GM21381 (cell line): ENCODE measurements at regions not wholly inside any gene's neighbourhood (a gene's known extent, or its start where the extent isn't known, plus 50 kb on each side); places are given as distances from the start of the nearest gene placed in this dataset.

Experiments
- ATAC-seq: cut with Tn5 transposase; IDR thresholded peaks from one replicate; pipeline ENCODE4 v1.9.1; 2021; ENCODE audit warnings: mild to moderate bottlenecking, moderate library complexity; ENCODE audit not compliant: unreplicated experiment

GRCh38 chr3:144200004-144200403 is 228.4 kb downstream of the DIPK2A start:
- ATAC-seq: no peak

GRCh38 chr3:144200466-144200865 is 228.8 kb downstream of the DIPK2A start:
- no peak for ATAC-seq

DNA sequence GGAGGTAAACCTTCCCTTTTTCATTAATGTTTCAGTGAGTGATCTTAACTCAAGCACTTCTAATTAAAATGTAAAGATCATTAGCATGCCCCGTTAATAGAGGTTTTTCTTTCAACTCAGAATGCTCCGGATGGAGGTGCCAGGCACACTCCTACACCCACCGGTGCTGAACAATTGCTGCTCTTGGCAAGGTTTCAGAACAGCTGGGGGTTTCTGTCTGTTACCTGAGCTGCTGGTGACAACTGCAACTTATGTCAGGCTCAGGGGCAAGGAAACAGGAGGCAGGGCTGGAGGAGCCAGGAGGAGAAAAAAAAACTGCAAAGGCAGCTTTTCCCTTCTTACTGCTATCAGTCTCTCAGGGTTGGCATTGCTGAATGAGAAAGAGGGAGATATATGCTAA is 250.1 kb downstream of the DIPK2A start:
- ATAC-seq: no peak

DNA sequence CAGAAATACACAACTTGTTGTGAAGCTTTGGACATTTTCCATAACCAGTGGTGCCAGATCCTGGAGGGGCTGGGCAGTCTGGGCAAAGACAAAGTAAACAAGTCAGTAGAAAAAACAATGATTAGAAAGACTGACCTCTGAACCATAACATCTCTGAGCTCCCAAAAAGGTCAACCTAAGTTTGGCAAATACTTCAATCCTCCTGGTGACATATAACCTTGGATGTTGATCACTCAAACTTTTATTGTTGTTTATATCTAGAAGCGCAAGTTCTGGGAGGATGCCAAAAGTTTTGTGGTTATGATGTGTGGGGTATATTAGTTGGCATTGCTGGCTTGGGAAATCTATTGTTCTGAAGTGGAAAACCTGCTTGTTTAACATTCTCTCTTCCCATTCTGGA is 257.7 kb downstream of the DIPK2A start:
- ATAC-seq: no peak

DNA sequence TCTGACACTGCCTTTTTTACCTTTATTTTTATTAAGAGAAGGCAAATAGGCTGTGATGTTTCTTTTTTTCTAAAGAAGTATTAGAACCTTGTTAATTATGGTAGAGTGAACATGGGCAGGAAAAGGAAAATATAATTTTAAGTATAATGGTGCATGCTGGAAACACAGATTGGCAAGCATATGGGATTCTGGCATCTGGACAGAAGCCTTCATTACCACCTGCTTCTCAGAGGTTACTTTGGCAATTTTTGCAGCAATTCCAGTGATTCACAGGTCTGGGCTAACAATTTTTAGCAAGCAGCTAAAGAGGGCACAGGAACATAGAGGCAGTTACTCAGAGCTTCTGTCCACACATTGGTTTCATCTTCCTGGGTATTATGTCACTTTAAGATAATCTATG is 258.3 kb downstream of the DIPK2A start:
- no peak for ATAC-seq

GRCh38 chr3:144235489-144235888 is 263.9 kb downstream of the DIPK2A start:
- ATAC-seq: no peak

GRCh38 chr3:144237351-144237750 is 265.7 kb downstream of the DIPK2A start:
- no peak for ATAC-seq

GRCh38 chr3:144241404-144241803 is 269.8 kb downstream of the DIPK2A start:
- no peak for ATAC-seq

DNA sequence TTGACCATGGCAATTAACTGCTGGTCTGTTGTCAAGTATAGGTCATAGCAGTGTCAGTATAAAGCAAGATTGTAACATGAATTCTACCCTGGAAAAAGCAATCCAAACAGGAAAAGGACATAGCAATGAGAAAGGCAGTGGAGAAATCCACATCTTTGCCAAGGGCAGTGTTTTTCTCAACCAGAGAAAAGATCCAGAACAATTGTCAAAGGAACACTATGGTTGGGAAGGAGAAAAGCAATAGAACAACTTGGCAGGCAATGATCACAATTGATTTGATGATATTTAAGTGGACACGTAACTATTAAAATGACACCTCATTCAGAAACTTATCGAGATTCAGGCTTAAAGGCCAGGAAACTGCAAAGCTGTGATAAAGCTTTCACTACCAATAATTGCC is 271.1 kb downstream of the DIPK2A start:
- ATAC-seq: no peak

GRCh38 chr3:144244662-144245061 is 273.0 kb downstream of the DIPK2A start:
- ATAC-seq: no peak

GRCh38 chr3:144252896-144253295 is 281.3 kb downstream of the DIPK2A start:
- ATAC-seq: no peak

DNA sequence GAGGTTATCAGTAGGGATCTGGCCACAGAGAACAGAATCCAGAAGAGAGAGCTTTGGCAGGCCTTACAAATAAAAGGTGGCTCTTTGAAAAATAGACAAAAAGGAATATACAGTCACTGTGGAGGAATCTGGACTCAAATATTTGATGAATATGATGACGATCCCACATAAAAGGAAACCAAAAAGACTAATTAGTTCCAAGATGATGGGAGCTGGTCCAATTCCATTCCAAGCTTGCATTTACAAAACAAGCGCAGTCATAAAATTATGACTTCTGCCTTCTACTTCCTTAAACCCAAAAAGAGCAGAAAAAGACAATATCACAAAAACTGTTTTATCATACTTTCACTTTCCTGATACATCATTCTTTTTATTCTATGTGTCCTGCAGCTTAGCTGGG is 285.8 kb downstream of the DIPK2A start:
- ATAC-seq: no peak

GRCh38 chr3:144259267-144259666 is 287.6 kb downstream of the DIPK2A start:
- ATAC-seq: no peak

- no peak for ATAC-seq
These were observed 292.1 kb downstream of the DIPK2A start for GRCh38 chr3:144263706-144264105.

- no peak for ATAC-seq
These were observed 292.7 kb downstream of the DIPK2A start for GRCh38 chr3:144264350-144264749.

- no peak for ATAC-seq
These were observed 293.2 kb downstream of the DIPK2A start for GRCh38 chr3:144264794-144265193.

DNA sequence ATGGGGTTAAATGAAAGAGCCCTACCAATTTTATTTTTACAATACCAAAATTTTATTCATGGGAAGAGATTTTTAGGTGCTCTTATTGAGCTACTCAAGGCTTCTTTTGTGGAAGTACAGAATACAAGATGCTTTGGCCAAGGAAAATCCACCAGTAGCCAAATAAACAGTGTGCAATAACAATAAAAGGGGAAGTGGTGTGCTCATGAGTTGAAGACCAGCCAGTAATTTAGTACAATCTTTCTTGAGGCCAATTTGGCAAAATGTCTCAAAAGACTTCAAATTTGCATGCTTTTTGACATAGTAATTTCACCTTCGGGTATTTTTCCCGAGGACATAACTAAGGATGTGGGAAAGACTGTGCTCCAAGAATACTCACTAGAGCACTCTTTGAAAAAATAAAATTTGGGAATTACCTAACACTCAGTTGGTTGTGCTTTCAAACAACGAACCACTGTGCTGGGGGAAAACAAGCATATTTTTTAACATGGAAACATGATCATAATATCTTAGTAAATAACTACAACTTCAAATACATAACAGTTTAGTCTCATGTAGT is 294.0 kb downstream of the DIPK2A start:
- no peak for ATAC-seq

- ATAC-seq: peak; percentile 58
These were observed 298.5 kb downstream of the DIPK2A start for GRCh38 chr3:144270100-144270499.

DNA sequence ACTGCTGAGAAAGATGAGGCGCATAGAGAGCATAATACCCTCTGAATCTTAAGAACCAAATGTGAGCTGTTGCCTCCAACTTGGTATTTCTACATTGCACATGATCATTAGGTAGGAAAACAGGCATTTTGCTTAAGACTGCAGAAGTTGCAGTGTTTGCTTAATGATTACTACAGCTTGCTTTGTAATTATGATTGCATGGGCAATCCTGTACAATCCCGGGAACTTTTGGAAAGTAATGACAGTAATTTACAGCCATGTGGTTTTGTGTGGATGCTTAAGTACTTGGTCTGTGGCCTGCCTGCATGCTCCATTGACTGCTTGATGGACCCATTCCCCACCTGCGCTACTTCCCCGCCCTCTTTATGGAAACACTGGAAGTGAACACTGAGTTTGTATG is 301.1 kb downstream of the DIPK2A start:
- no peak for ATAC-seq

DNA sequence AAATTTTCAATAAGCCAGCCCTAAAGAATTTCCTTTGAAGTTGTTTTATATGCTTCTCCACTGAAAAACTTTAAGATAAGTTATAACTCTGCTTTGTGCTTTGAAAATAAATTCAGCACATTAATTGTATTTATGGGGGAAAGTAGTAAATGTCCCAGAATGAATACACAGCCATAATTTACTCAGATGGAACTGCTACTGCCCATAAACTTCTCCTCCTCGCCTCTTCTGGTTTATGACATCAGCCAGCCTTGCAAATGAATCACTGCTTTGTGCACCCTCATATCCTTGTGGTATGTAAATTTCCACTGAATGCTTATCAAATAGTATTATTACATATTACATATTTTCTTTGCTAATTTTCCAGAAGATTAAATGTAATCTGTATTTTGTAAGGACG is 302.0 kb downstream of the DIPK2A start:
- no peak for ATAC-seq

- ATAC-seq: no peak
These were observed 303.4 kb downstream of the DIPK2A start for GRCh38 chr3:144275005-144275404.

- ATAC-seq: no peak
These were observed 310.7 kb downstream of the DIPK2A start for GRCh38 chr3:144282313-144282712.

DNA sequence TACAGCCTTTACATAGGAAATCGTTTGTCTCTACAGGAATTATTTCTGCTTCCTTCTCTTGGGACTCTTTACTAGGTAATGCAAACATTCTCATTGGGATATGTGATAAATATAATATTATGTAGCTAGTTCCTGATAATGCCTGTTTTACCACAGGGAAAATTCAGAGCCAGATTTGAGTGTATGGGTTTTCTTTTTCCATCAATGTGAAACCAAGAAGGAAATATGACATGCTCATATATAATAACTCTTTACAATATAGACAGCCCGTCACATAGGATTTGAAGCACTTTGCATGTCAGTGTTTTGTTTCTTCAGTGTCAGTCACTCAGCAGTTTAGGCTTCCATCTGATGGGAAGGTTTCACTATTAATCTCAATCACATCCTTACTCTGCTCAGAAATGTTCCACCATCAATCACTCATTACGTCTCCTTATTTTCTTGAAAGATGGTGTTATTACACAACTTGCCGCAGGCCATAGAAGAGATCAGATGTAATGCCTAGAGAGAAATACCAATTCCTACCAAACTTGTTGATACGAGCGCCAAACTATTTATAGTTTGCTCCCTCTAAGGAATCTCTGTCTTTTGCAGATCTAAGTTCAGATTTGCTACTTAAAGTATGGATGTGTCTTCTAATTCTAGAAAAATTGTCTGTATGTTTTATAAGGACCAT is 314.8 kb downstream of the DIPK2A start:
- ATAC-seq: no peak
